B cell (primary cell): ENCODE measurements at regions not wholly inside any gene's neighbourhood (a gene's known extent, or its start where the extent isn't known, plus 50 kb on each side); places are given as distances from the start of the nearest gene placed in this dataset.

ENCODE experiments used
- ATAC-seq: fragments of 200-7000 bp; cut with Tn5 transposase; one replicate; pipeline ENCODE4 v1.10.0; 2021; ENCODE audit warnings: low read depth, mild to moderate bottlenecking, moderate number of reproducible peaks, moderate library complexity
- CTCF ChIA-PET: fragments of 350-600 bp; sonication (Branson Sonifier 250); formaldehyde crosslinking; loops from one replicate; lab custom pipeline; 2021; ENCODE audit warnings: antibody characterized with exemption, inconsistent platforms; lab: Charles Lee
- POLR2A ChIA-PET: fragments of 350-600 bp; sonication (Branson Sonifier 250); formaldehyde crosslinking; loops from one replicate; lab custom pipeline; 2021; ENCODE audit warnings: antibody characterized with exemption; lab: Charles Lee
- DNase-seq: peaks from one replicate; pipeline ENCODE4 v3.0.0; 2013
- H2AFZ ChIP-seq: 2 replicates; pipeline ENCODE4 v1.6.1; 2012; ENCODE audit warnings: mild to moderate bottlenecking, low read depth, low read length; ENCODE audit not compliant: insufficient read depth, poor library complexity, severe bottlenecking
- H3K27ac ChIP-seq, 2 donors: 1 replicate in 1 of 2; 2 replicates in 1 of 2; pipeline ENCODE4 v1.5.1; 2012 to 2013; ENCODE audit warnings: low read length in 2 of 2, mild to moderate bottlenecking in 2 of 2, moderate library complexity in 1 of 2
- H3K27me3 ChIP-seq, 4 experiments: fragments of 200-600 bp in 1 of 4; sonication (generic) in 1 of 4; replicated peaks in 1 of 4; 1 replicate in 2 of 4; 2 replicates in 2 of 4; pipeline versions ENCODE4 v1.6.1 to v1.7.0; 2013 to 2016; ENCODE audit warnings: low read length in 3 of 4, mild to moderate bottlenecking in 2 of 4, mixed read lengths in 1 of 4, moderate library complexity in 1 of 4; ENCODE audit not compliant: insufficient read depth in 4 of 4, control insufficient read depth in 3 of 4; ENCODE audit errors: control extremely low read depth in 1 of 4
- H3K36me3 ChIP-seq, 2 experiments: replicated peaks in 1 of 2; 1 replicate in 1 of 2; 2 replicates in 1 of 2; pipeline versions ENCODE4 v1.6.1 to v1.7.1; 2013; ENCODE audit warnings: low read length in 1 of 2; ENCODE audit not compliant: insufficient read depth in 2 of 2, control insufficient read depth in 1 of 2; ENCODE audit errors: control extremely low read depth in 1 of 2, extremely low read depth in 1 of 2
- H3K4me1 ChIP-seq, 2 donors: fragments of 200-600 bp in 1 of 2; sonication (generic) in 1 of 2; 1 replicate in 1 of 2; 2 replicates in 1 of 2; pipeline versions ENCODE4 v1.5.1 to v1.6.1; 2013 to 2017; ENCODE audit warnings: low read length in 2 of 2; ENCODE audit not compliant: control insufficient read depth in 2 of 2, insufficient read depth in 2 of 2
- H3K4me2 ChIP-seq: replicated peaks from 2 replicates; pipeline ENCODE3; 2012; ENCODE audit warnings: mild to moderate bottlenecking, low read depth, low read length; ENCODE audit not compliant: poor library complexity, severe bottlenecking
- H3K4me3 ChIP-seq, 5 experiments: fragments of 200-600 bp in 1 of 5; sonication (generic) in 1 of 5; 1 replicate in 3 of 5; 2 replicates in 2 of 5; pipeline versions ENCODE4 v1.5.1 to v1.7.0; 2011 to 2016; ENCODE audit warnings: low read length in 4 of 5, mild to moderate bottlenecking in 4 of 5, low read depth in 2 of 5, control low read depth in 1 of 5, moderate library complexity in 1 of 5; ENCODE audit not compliant: insufficient read depth in 1 of 5; ENCODE audit errors: control extremely low read depth in 1 of 5, extremely low read depth in 1 of 5
- H3K79me2 ChIP-seq: fragments of 200-600 bp; sonication (generic); one replicate; pipeline ENCODE4 v1.6.0; 2016; ENCODE audit warnings: low read length; ENCODE audit not compliant: control insufficient read depth, insufficient read depth
- H3K9ac ChIP-seq: fragments of 200-600 bp; sonication (generic); 2 replicates; pipeline ENCODE4 v1.6.1; 2017; ENCODE audit warnings: mild to moderate bottlenecking, low read length, moderate library complexity
- H3K9me3 ChIP-seq, 3 donors: one replicate each; pipeline versions ENCODE4 v1.6.1 to v1.7.1; 2013; ENCODE audit warnings: low read length in 2 of 3; ENCODE audit not compliant: control insufficient read depth in 2 of 3, insufficient read depth in 1 of 3; ENCODE audit errors: control extremely low read depth in 1 of 3
- H4K20me1 ChIP-seq: 2 replicates; pipeline ENCODE4 v1.6.0; 2012; ENCODE audit warnings: mild to moderate bottlenecking, low read length; ENCODE audit not compliant: insufficient read depth, control insufficient read depth, poor library complexity, severe bottlenecking
- H3K27ac Mint-ChIP-seq: one replicate; pipeline ENCODE4 v1.8.0; 2021; ENCODE audit warnings: mixed read lengths
- H3K27me3 Mint-ChIP-seq: one replicate; pipeline ENCODE4 v1.8.0; 2021; ENCODE audit warnings: mixed read lengths
- H3K4me1 Mint-ChIP-seq: one replicate; pipeline ENCODE4 v1.8.0; 2021; ENCODE audit warnings: mixed read lengths
- H3K4me3 Mint-ChIP-seq: one replicate; pipeline ENCODE4 v1.8.0; 2021; ENCODE audit warnings: mixed read lengths
- H3K9me3 Mint-ChIP-seq: one replicate; pipeline ENCODE4 v1.8.0; 2022; ENCODE audit warnings: mixed read lengths; ENCODE audit not compliant: insufficient read depth
- CTCF ChIP-seq: fragments of 200-600 bp; IDR thresholded peaks from one replicate; pipeline ENCODE4 v1.8.0; 2022; ENCODE audit warnings: antibody characterized with exemption, mild to moderate bottlenecking
- EZH2 ChIP-seq: IDR thresholded peaks from 2 replicates; pipeline ENCODE4 v1.6.1; 2012; ENCODE audit warnings: borderline replicate concordance, low read depth, mild to moderate bottlenecking, moderate library complexity, low read length; ENCODE audit not compliant: insufficient read depth, poor library complexity, severe bottlenecking
- WGBS: methylation state at CpG from one replicate; pipeline ENCODE4 v1.1.5; 2013; ENCODE audit warnings: missing lambda C conversion rate; ENCODE audit not compliant: insufficient coverage; 5-methylcytosine and 5-hydroxymethylcytosine counted together
- intact Hi-C: fragments of 100-400 bp; cut with micrococcal nuclease; formaldehyde crosslinking; loops from one replicate; pipeline ENCODE4 v1.10.0; 2022

GRCh38 chr10:8428654-8429053, 374.2 kb downstream of the GATA3 start:
- no peaks in the 10 kb centered on the region for H4K20me1 ChIP-seq
- no peak overlapping the region for H3K4me2 ChIP-seq
- H3K4me3 Mint-ChIP-seq, result no peak overlapping the region
- no peaks in the 10 kb centered on the region for H3K36me3 ChIP-seq
- no peak overlapping the region for H3K27ac Mint-ChIP-seq
- no peak overlapping the region for H2AFZ ChIP-seq
- DNase-seq, result no peak
- H3K79me2 ChIP-seq, result no peaks in the 10 kb centered on the region
- no peaks in the 10 kb centered on the region for H3K27me3 Mint-ChIP-seq
- no peaks in the 10 kb centered on the region for H3K9me3 ChIP-seq
- no peaks in the 10 kb centered on the region for H3K4me1 Mint-ChIP-seq
- 97% methylated on average over 3 of the region's 4 CpGs for WGBS
- CTCF ChIA-PET, result no interaction called here
- no peaks in the 10 kb centered on the region for H3K9me3 Mint-ChIP-seq
- H3K9ac ChIP-seq, result no peak overlapping the region
- H3K4me3 ChIP-seq, result no peak overlapping the region
- no peak for ATAC-seq
- H3K27me3 ChIP-seq, result peaks cover 0 to 8% (median 0%) of the 10 kb centered on the region in 4 experiments
- intact Hi-C loops, result no loop called here
- POLR2A ChIA-PET, result no interaction called here
- TF ChIP-seq EZH2, result no peak
- TF ChIP-seq CTCF, result no peak
- H3K27ac ChIP-seq, result no peak overlapping the region
- no peaks in the 10 kb centered on the region for H3K4me1 ChIP-seq

- Histone ChIP-seq H3K4me3 (no peak overlapping the region), H3K9ac (no peak overlapping the region), H4K20me1 (no peaks in the 10 kb centered on the region), H3K27me3 (peaks cover 0 to 8% (median 0%) of the 10 kb centered on the region in 4 experiments), H3K27ac (no peak overlapping the region), H3K4me2 (no peak overlapping the region), H3K4me1 (no peaks in the 10 kb centered on the region), H3K9me3 (no peaks in the 10 kb centered on the region), H3K79me2 (no peaks in the 10 kb centered on the region), H3K36me3 (no peaks in the 10 kb centered on the region), H2AFZ (no peak overlapping the region)
- intact Hi-C loops, result no loop called here
- no peak for TF ChIP-seq CTCF
- no peak for TF ChIP-seq EZH2
- no peaks in the 10 kb centered on the region for H3K27me3 Mint-ChIP-seq
- H3K4me1 Mint-ChIP-seq, result no peaks in the 10 kb centered on the region
- CTCF ChIA-PET, result no interaction called here
- H3K4me3 Mint-ChIP-seq, result no peak overlapping the region
- H3K27ac Mint-ChIP-seq, result no peak overlapping the region
- DNase-seq (no peak), ATAC-seq (no peak)
- no peaks in the 10 kb centered on the region for H3K9me3 Mint-ChIP-seq
- 69% methylated on average over 3 of the region's 3 CpGs for WGBS
- POLR2A ChIA-PET, result no interaction called here
These were observed 375.8 kb downstream of the GATA3 start for GRCh38 chr10:8430321-8430720.
